AG04450 (cell line): ENCODE measurements at regions not wholly inside any gene's neighbourhood (a gene's known extent, or its start where the extent isn't known, plus 50 kb on each side); places are given as distances from the start of the nearest gene placed in this dataset.

ENCODE experiments used
- CTCF ChIA-PET: fragments of 300-600, 350-600 bp; formaldehyde crosslinking; extraction: SDS; loops from one replicate; lab custom pipeline; 2022; ENCODE audit warnings: antibody characterized with exemption, inconsistent platforms; lab: Charles Lee
- POLR2A ChIA-PET: fragments of 350-600 bp; formaldehyde crosslinking; extraction: SDS; loops from one replicate; lab custom pipeline; 2021; ENCODE audit warnings: antibody characterized with exemption, inconsistent platforms; lab: Yijun Ruan, JAX
- DNase-seq: peaks from one replicate; pipeline ENCODE4 v3.0.0-alpha.2; 2011; ENCODE audit warnings: low read depth, low spot score
- H3K27ac ChIP-seq: one replicate; pipeline ENCODE4 v1.5.1; 2012; ENCODE audit warnings: low read depth, low read length, control low read depth
- H3K27me3 ChIP-seq: one replicate; pipeline ENCODE4 v1.6.0; 2012; ENCODE audit warnings: low read length; ENCODE audit not compliant: control insufficient read depth, insufficient read depth
- H3K4me3 ChIP-seq: 2 replicates; pipeline ENCODE4 v1.5.1; 2011; ENCODE audit warnings: mild to moderate bottlenecking, low read depth, low read length, control low read depth
- H3K9me3 ChIP-seq: 2 replicates; pipeline ENCODE4 v1.5.1; 2012; ENCODE audit warnings: low read length; ENCODE audit not compliant: control insufficient read depth, insufficient read depth
- TF ChIP-seq, protein P1 (sequence below): IDR thresholded peaks from 2 replicates; pipeline ENCODE4 v1.5.1; 2011; ENCODE audit warnings: low read depth, low read length, control low read depth, inconsistent platforms

- ChIA-PET POLR2A (no interaction called here), CTCF (interaction anchor here (0.6 kb wide), 1 partner anchor 26 kb away, joined by 3 read pairs; no protein-coding TSS in a partner anchor)
- TF ChIP-seq, protein P1, sequence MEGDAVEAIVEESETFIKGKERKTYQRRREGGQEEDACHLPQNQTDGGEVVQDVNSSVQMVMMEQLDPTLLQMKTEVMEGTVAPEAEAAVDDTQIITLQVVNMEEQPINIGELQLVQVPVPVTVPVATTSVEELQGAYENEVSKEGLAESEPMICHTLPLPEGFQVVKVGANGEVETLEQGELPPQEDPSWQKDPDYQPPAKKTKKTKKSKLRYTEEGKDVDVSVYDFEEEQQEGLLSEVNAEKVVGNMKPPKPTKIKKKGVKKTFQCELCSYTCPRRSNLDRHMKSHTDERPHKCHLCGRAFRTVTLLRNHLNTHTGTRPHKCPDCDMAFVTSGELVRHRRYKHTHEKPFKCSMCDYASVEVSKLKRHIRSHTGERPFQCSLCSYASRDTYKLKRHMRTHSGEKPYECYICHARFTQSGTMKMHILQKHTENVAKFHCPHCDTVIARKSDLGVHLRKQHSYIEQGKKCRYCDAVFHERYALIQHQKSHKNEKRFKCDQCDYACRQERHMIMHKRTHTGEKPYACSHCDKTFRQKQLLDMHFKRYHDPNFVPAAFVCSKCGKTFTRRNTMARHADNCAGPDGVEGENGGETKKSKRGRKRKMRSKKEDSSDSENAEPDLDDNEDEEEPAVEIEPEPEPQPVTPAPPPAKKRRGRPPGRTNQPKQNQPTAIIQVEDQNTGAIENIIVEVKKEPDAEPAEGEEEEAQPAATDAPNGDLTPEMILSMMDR, result no peak
- Histone ChIP-seq H3K4me3 (no peak overlapping the region), H3K9me3 (no peaks in the 10 kb centered on the region), H3K27ac (no peak overlapping the region), H3K27me3 (peaks cover 8% of the 10 kb centered on the region)
- no peak for DNase-seq
Measured at GRCh38 chr5:175815126-175815913, 56.1 kb upstream of the CPLX2 start.

DNA sequence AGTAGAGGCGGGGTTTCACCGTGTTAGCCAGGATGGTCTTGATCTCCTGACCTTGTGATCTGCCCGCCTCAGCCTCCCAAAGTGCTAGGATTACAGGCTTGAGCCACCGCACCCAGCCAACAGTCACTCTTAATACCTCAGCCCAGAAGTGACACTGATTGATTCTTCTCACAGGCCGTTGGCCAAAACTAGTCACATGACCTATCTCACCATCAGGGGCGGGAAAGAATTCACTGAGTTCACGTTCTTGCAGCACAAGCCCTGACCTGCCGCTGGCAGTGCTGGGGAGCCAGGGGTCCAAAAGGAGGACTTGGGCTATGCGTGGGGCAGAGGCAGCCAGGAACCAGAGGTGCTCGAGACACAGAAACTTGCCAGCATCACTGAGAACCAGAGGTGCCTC lies 55.0 kb upstream of the CPLX2 start:
- ChIA-PET CTCF (no interaction called here), POLR2A (interaction anchor here (0.8 kb wide), 1 partner anchor 570 kb away, joined by 3 read pairs; no protein-coding TSS in a partner anchor)
- Histone ChIP-seq H3K27me3 (peaks cover 10% of the 10 kb centered on the region), H3K27ac (no peak overlapping the region), H3K4me3 (no peak overlapping the region), H3K9me3 (no peaks in the 10 kb centered on the region)
- TF ChIP-seq, protein P1, result no peak
- DNase-seq, result no peak

DNA sequence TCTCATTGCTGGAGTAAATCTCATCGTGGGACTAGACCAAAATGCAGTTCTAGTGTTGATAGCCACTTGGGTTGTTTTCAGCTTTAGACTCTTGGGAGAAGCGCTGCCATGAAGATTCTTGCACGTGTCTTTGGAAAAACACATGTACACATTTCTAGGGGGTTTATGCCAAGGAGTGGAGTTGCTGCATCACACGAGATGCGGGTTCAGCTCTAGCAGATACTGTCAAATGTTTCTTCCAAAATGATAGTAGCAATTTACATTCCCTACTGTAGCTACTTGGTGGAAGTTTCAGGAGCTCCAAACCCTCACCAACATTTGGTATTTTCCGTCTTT lies 52.3 kb upstream of the CPLX2 start:
- ChIA-PET POLR2A (no interaction called here), CTCF (no interaction called here)
- H3K27me3 ChIP-seq, result peaks cover 8% of the 10 kb centered on the region
- no peak for DNase-seq
- TF ChIP-seq, protein P1, result no peak
- no peak overlapping the region for H3K27ac ChIP-seq
- no peaks in the 10 kb centered on the region for H3K9me3 ChIP-seq
- no peak overlapping the region for H3K4me3 ChIP-seq

GRCh38 chr5:175820230-175820629 lies 51.1 kb upstream of the CPLX2 start:
- ChIA-PET CTCF (interaction anchor here (1.1 kb wide), 1 partner anchor 91 kb away, joined by 4 read pairs; no protein-coding TSS in a partner anchor), POLR2A (no interaction called here)
- Histone ChIP-seq H3K27me3 (peaks cover 8% of the 10 kb centered on the region), H3K27ac (no peak overlapping the region), H3K4me3 (no peak overlapping the region), H3K9me3 (no peaks in the 10 kb centered on the region)
- TF ChIP-seq, protein P1, result no peak
- no peak for DNase-seq
